ENCODE measurements at regions not wholly inside any gene's neighbourhood (a gene's known extent, or its start where the extent isn't known, plus 50 kb on each side); places are given as distances from the start of the nearest gene placed in this dataset.
A peak's percentile ranks its signal among the peaks of the same experiment; 100 is the strongest.

- TF ChIP-seq ZNF462 (CRISPR knock-in tag; IDR thresholded peaks at IDR 0.05): no peak
- no peak for TF ChIP-seq CREB1 (CRISPR knock-in tag; IDR thresholded peaks at IDR 0.05; ENCODE audit: low read depth)
Measured at GRCh38 chr22:48239461-48240147, 1477.2 kb downstream of the TBC1D22A start (continued).

DNA sequence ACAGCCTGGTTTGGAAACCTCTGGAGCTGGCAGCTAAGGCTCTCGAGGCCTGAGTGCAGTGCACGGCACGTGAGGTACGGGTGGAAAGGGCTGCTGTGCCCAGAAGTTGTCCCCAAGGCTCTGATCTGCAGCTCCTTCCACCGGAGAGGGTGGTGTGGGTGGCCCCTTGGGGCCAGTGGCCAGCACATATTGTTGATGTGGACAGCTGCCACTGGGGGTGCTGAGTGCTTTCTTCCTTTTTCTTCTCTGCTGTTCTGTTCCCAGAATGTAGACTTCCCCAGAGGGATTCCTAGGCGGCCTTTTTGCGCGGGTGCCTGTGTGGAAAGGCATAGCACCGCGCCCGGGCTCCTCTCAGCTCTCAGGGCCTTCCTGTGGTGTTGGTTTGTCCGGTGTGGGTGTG, 1476.5 kb downstream of the TBC1D22A start:
- Mint-ChIP-seq H3K27ac (no peak overlapping the region; the same call in 1 of the 2 replicates), H3K36me3 (ENCODE audit: low read depth) (no peaks in the 10 kb centered on the region), H3K4me1 (peaks cover 18% of the 10 kb centered on the region), H3K27me3 (ENCODE audit: insufficient read depth, low read depth, poor library complexity) (peaks cover 10% of the 10 kb centered on the region), H3K9me3 (0 out of 3 replicates have a peak, but pooled peaks cover under 1% of the 10 kb centered on the region), H3K4me3 (no peak overlapping the region)
- ATAC-seq: peak; percentile 39
- H3K4me2 ChIP-seq: no peak overlapping the region
- H3K36me3 ChIP-seq (ENCODE audit: insufficient read depth): no peaks in the 10 kb centered on the region; the same call in 1 of the 2 replicates
- H2AFZ ChIP-seq: no peak overlapping the region
- H3K79me2 ChIP-seq (replicated peaks; ENCODE audit: insufficient read depth): no peaks in the 10 kb centered on the region
- H3K27me3 ChIP-seq (ENCODE audit: insufficient read depth): no peaks in the 10 kb centered on the region
- no peaks in the 10 kb centered on the region for H4K20me1 ChIP-seq (replicated peaks; ENCODE audit: insufficient read depth)
- peaks cover 3% of the 10 kb centered on the region; the same call in 1 of the 2 replicates for H3K4me1 ChIP-seq (ENCODE audit: insufficient read depth)
- no peak for DNase-seq (ENCODE audit: low spot score)
- H3K4me3 ChIP-seq: no peak overlapping the region
- no peaks in the 10 kb centered on the region for H3F3A ChIP-seq (replicated peaks; ENCODE audit: low read depth)
- H3K9me2 ChIP-seq (ENCODE audit: insufficient read depth): no peaks in the 10 kb centered on the region
- H3K27ac ChIP-seq (ENCODE audit: low read depth): no peak overlapping the region
- TF ChIP-seq EZH2 (IDR thresholded peaks at IDR 0.05; ENCODE audit: low read depth, unreplicated experiment) (no peak), NANOG (IDR thresholded peaks at IDR 0.05; ENCODE audit: borderline replicate concordance) (no peak), STAT1 (IDR thresholded peaks at IDR 0.05; ENCODE audit: unreplicated experiment) (no peak), CREB1 (CRISPR knock-in tag; IDR thresholded peaks at IDR 0.05; ENCODE audit: low read depth) (no peak), ZNF462 (CRISPR knock-in tag; IDR thresholded peaks at IDR 0.05) (no peak), ZNF114 (CRISPR knock-in tag; IDR thresholded peaks at IDR 0.05) (no peak)
- TF ChIP-seq, protein P1, sequence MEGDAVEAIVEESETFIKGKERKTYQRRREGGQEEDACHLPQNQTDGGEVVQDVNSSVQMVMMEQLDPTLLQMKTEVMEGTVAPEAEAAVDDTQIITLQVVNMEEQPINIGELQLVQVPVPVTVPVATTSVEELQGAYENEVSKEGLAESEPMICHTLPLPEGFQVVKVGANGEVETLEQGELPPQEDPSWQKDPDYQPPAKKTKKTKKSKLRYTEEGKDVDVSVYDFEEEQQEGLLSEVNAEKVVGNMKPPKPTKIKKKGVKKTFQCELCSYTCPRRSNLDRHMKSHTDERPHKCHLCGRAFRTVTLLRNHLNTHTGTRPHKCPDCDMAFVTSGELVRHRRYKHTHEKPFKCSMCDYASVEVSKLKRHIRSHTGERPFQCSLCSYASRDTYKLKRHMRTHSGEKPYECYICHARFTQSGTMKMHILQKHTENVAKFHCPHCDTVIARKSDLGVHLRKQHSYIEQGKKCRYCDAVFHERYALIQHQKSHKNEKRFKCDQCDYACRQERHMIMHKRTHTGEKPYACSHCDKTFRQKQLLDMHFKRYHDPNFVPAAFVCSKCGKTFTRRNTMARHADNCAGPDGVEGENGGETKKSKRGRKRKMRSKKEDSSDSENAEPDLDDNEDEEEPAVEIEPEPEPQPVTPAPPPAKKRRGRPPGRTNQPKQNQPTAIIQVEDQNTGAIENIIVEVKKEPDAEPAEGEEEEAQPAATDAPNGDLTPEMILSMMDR (conservative IDR thresholded peaks at IDR 0.05; ENCODE audit: low read depth in 2 of 2): no peak

All from GM23338 (cell line).